Neural cell (in vitro differentiated cells): ENCODE measurements at regions not wholly inside any gene's neighbourhood (a gene's known extent, or its start where the extent isn't known, plus 50 kb on each side); places are given as distances from the start of the nearest gene placed in this dataset.

Experiments used
- H2AFZ ChIP-seq: fragments of 200-600, 300-800 bp; sonication (generic), shearing (Covaris generic); 2 replicates; pipeline ENCODE4 v1.6.0; 2014; ENCODE audit warnings: low read depth, mild to moderate bottlenecking, antibody characterized with exemption, low read length, moderate library complexity
- H3F3A ChIP-seq: fragments of 200-600 bp; shearing (Covaris generic); 2 replicates; pipeline ENCODE4 v1.6.1; 2016; ENCODE audit warnings: mild to moderate bottlenecking, moderate library complexity, mixed read lengths, antibody characterized with exemption, low read length; ENCODE audit not compliant: insufficient read depth, poor library complexity, severe bottlenecking
- H3K27ac ChIP-seq: fragments of 200-600, 300-800 bp; sonication (generic), shearing (Covaris generic); 2 replicates; pipeline ENCODE4 v1.5.1; 2014; ENCODE audit warnings: mild to moderate bottlenecking, low read length, moderate library complexity
- H3K27me3 ChIP-seq: fragments of 300-800, 200-600 bp; sonication (generic), shearing (Covaris generic); 2 replicates; pipeline ENCODE4 v1.6.0; 2014; ENCODE audit warnings: mild to moderate bottlenecking, low read depth, low read length, moderate library complexity; ENCODE audit not compliant: insufficient read depth
- H3K36me3 ChIP-seq: fragments of 300-800, 200-600 bp; sonication (generic), shearing (Covaris generic); 2 replicates; pipeline ENCODE4 v1.5.1; 2014; ENCODE audit warnings: mild to moderate bottlenecking, antibody characterized with exemption, low read length, moderate library complexity; ENCODE audit not compliant: insufficient read depth
- H3K4me2 ChIP-seq: fragments of 300-800, 200-600 bp; sonication (generic), shearing (Covaris generic); 2 replicates; pipeline ENCODE4 v1.6.0; 2014; ENCODE audit warnings: mild to moderate bottlenecking, low read length
- H3K4me3 ChIP-seq: fragments of 300-800, 200-600 bp; sonication (generic), shearing (Covaris generic); 2 replicates; pipeline ENCODE4 v1.5.1; 2014; ENCODE audit warnings: mild to moderate bottlenecking, low read length, moderate library complexity
- H3K79me2 ChIP-seq: fragments of 200-600 bp; shearing (Covaris generic); replicated peaks from 2 replicates; pipeline ENCODE4 v1.6.0; 2014; ENCODE audit warnings: mild to moderate bottlenecking, low read length, moderate library complexity; ENCODE audit not compliant: insufficient read depth
- H3K9ac ChIP-seq: fragments of 300-800, 200-600 bp; sonication (generic), shearing (Covaris generic); 2 replicates; pipeline ENCODE4 v1.6.1; 2016; ENCODE audit warnings: mild to moderate bottlenecking, low read length, mixed read lengths
- H3K9me2 ChIP-seq: fragments of 200-600 bp; shearing (Covaris generic); 2 replicates; pipeline ENCODE4 v1.6.1; 2016; ENCODE audit warnings: mild to moderate bottlenecking, low read length, mixed read lengths; ENCODE audit not compliant: insufficient read depth
- H3K9me3 ChIP-seq: fragments of 200-600, 300-800 bp; sonication (generic), shearing (Covaris generic); 2 replicates; pipeline ENCODE4 v1.6.1; 2016; ENCODE audit warnings: mild to moderate bottlenecking, mixed run types, low read length, moderate library complexity, mixed read lengths
- H4K20me1 ChIP-seq: fragments of 200-600 bp; shearing (Covaris generic); 2 replicates; pipeline ENCODE4 v1.6.1; 2016; ENCODE audit warnings: mild to moderate bottlenecking, mixed run types; ENCODE audit not compliant: insufficient read depth
- CTCF ChIP-seq: fragments of 450-650 bp; IDR thresholded peaks from 2 replicates; pipeline ENCODE4 v1.5.1; 2014; ENCODE audit warnings: antibody characterized with exemption, mild to moderate bottlenecking, moderate library complexity; ENCODE audit not compliant: poor library complexity, severe bottlenecking
- EP300 ChIP-seq: fragments of 450-650 bp; conservative IDR thresholded peaks from 2 replicates; pipeline ENCODE4 v1.6.1; 2014; ENCODE audit warnings: antibody characterized with exemption, mild to moderate bottlenecking, moderate library complexity; ENCODE audit not compliant: poor library complexity, severe bottlenecking
- EZH2 ChIP-seq: fragments of 200-600, 300-800 bp; shearing (Covaris generic), sonication (generic); IDR thresholded peaks from 2 replicates; pipeline ENCODE4 v1.6.1; 2014; ENCODE audit warnings: antibody characterized with exemption, low read length, borderline replicate concordance, mild to moderate bottlenecking; ENCODE audit not compliant: insufficient read depth, poor library complexity, severe bottlenecking
- MXI1 ChIP-seq: fragments of 450-650 bp; conservative IDR thresholded peaks from 2 replicates; pipeline ENCODE4 v1.6.1; 2014; ENCODE audit warnings: antibody characterized with exemption, mild to moderate bottlenecking; ENCODE audit not compliant: poor library complexity, severe bottlenecking
- POLR2AphosphoS5 ChIP-seq: IDR thresholded peaks from 2 replicates; pipeline ENCODE4 v1.6.1; 2012
- RAD21 ChIP-seq: fragments of 450-650 bp; conservative IDR thresholded peaks from 2 replicates; pipeline ENCODE4 v1.6.1; 2014; ENCODE audit warnings: antibody characterized with exemption, mild to moderate bottlenecking, moderate library complexity
- REST ChIP-seq: IDR thresholded peaks from 2 replicates; pipeline ENCODE4 v1.6.1; 2012; ENCODE audit warnings: borderline replicate concordance
- SMC3 ChIP-seq: fragments of 450-650 bp; conservative IDR thresholded peaks from 2 replicates; pipeline ENCODE4 v1.6.1; 2014; ENCODE audit warnings: antibody characterized with exemption, mild to moderate bottlenecking, moderate library complexity; ENCODE audit not compliant: poor library complexity
- TAF1 ChIP-seq: IDR thresholded peaks from 2 replicates; pipeline ENCODE4 v1.6.1; 2012; ENCODE audit warnings: low read depth

- Histone ChIP-seq H4K20me1 (no peaks in the 10 kb centered on the region), H3K27me3 (no peaks in the 10 kb centered on the region), H3K79me2 (no peaks in the 10 kb centered on the region), H3K4me3 (no peak overlapping the region), H3F3A (no peaks in the 10 kb centered on the region), H3K9ac (no peak overlapping the region), H3K27ac (no peak overlapping the region), H3K9me3 (no peaks in the 10 kb centered on the region), H3K36me3 (no peaks in the 10 kb centered on the region), H3K9me2 (no peaks in the 10 kb centered on the region), H3K4me2 (no peak overlapping the region), H2AFZ (no peak overlapping the region)
- no peak for TF ChIP-seq MXI1
- TF ChIP-seq SMC3 = no peak
- TF ChIP-seq CTCF = no peak
- TF ChIP-seq REST = no peak
- no peak for TF ChIP-seq EZH2
- no peak for TF ChIP-seq POLR2AphosphoS5
- no peak for TF ChIP-seq EP300
- no peak for TF ChIP-seq RAD21
- TF ChIP-seq TAF1 = no peak
Observed at GRCh38 chr2:108101481-108101880, 115.2 kb downstream of the SLC5A7 start.

- Histone ChIP-seq H3K4me3 (no peak overlapping the region), H3K9me3 (no peaks in the 10 kb centered on the region), H3K27me3 (no peaks in the 10 kb centered on the region), H3K9me2 (no peaks in the 10 kb centered on the region), H3K4me2 (no peak overlapping the region), H3K36me3 (no peaks in the 10 kb centered on the region), H3K9ac (no peak overlapping the region), H4K20me1 (no peaks in the 10 kb centered on the region), H2AFZ (no peak overlapping the region), H3K79me2 (no peaks in the 10 kb centered on the region), H3F3A (no peaks in the 10 kb centered on the region), H3K27ac (no peak overlapping the region)
- no peak for TF ChIP-seq REST
- no peak for TF ChIP-seq EP300
- no peak for TF ChIP-seq POLR2AphosphoS5
- TF ChIP-seq SMC3 = no peak
- no peak for TF ChIP-seq RAD21
- no peak for TF ChIP-seq MXI1
- no peak for TF ChIP-seq TAF1
- TF ChIP-seq CTCF = no peak
- TF ChIP-seq EZH2 = no peak
Observed at GRCh38 chr2:108106731-108107130, 120.4 kb downstream of the SLC5A7 start.
